Nephron progenitor cell (in vitro differentiated cells): ENCODE measurements at regions not wholly inside any gene's neighbourhood (a gene's known extent, or its start where the extent isn't known, plus 50 kb on each side); places are given as distances from the start of the nearest gene placed in this dataset.

Experiments
- DNase-seq: peaks from one replicate; pipeline ENCODE4 v3.0.0; 2021
- H3K27ac Mint-ChIP-seq: 2 replicates; pipeline ENCODE4 v1.8.0; 2021; ENCODE audit warnings: mild to moderate bottlenecking, moderate library complexity, mixed read lengths
- H3K27me3 Mint-ChIP-seq: 2 replicates; pipeline ENCODE4 v1.8.0; 2021; ENCODE audit warnings: mild to moderate bottlenecking, low read depth, mixed read lengths; ENCODE audit not compliant: poor library complexity
- H3K36me3 Mint-ChIP-seq: 2 replicates; pipeline ENCODE4 v1.8.0; 2021; ENCODE audit warnings: low read depth, mixed read lengths
- H3K4me1 Mint-ChIP-seq: 2 replicates; pipeline ENCODE4 v1.8.0; 2021; ENCODE audit warnings: mixed read lengths
- H3K4me3 Mint-ChIP-seq: 2 replicates; pipeline ENCODE4 v1.8.0; 2021; ENCODE audit warnings: mild to moderate bottlenecking, moderate library complexity, mixed read lengths
- H3K9me3 Mint-ChIP-seq: 2 replicates; pipeline ENCODE4 v1.8.0; 2021; ENCODE audit warnings: mild to moderate bottlenecking, moderate library complexity, mixed read lengths
- TF ChIP-seq, protein P1 (sequence below): fragments of 200-600 bp; sonication (generic); IDR thresholded peaks from 2 replicates; pipeline ENCODE4 v1.5.0; 2021; ENCODE audit warnings: antibody characterized with exemption

- no peaks in the 10 kb centered on the region for H3K4me1 Mint-ChIP-seq
- H3K27me3 Mint-ChIP-seq, result no peaks in the 10 kb centered on the region
- no peaks in the 10 kb centered on the region for H3K9me3 Mint-ChIP-seq
- no peak for DNase-seq
- no peaks in the 10 kb centered on the region for H3K36me3 Mint-ChIP-seq
- TF ChIP-seq, protein P1, sequence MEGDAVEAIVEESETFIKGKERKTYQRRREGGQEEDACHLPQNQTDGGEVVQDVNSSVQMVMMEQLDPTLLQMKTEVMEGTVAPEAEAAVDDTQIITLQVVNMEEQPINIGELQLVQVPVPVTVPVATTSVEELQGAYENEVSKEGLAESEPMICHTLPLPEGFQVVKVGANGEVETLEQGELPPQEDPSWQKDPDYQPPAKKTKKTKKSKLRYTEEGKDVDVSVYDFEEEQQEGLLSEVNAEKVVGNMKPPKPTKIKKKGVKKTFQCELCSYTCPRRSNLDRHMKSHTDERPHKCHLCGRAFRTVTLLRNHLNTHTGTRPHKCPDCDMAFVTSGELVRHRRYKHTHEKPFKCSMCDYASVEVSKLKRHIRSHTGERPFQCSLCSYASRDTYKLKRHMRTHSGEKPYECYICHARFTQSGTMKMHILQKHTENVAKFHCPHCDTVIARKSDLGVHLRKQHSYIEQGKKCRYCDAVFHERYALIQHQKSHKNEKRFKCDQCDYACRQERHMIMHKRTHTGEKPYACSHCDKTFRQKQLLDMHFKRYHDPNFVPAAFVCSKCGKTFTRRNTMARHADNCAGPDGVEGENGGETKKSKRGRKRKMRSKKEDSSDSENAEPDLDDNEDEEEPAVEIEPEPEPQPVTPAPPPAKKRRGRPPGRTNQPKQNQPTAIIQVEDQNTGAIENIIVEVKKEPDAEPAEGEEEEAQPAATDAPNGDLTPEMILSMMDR, result no peak
- H3K27ac Mint-ChIP-seq, result no peak overlapping the region
- H3K4me3 Mint-ChIP-seq, result no peak overlapping the region
These were observed 1275.6 kb upstream of the CDH9 start for GRCh38 chr5:28313953-28314352.

GRCh38 chr5:28313321-28313951 is 1275.0 kb upstream of the CDH9 start:
- no peak overlapping the region for H3K4me3 Mint-ChIP-seq
- no peaks in the 10 kb centered on the region for H3K36me3 Mint-ChIP-seq
- H3K27ac Mint-ChIP-seq, result no peak overlapping the region
- no peaks in the 10 kb centered on the region for H3K27me3 Mint-ChIP-seq
- no peaks in the 10 kb centered on the region for H3K4me1 Mint-ChIP-seq
- H3K9me3 Mint-ChIP-seq, result no peaks in the 10 kb centered on the region
- DNase-seq, result no peak
- TF ChIP-seq, protein P1, result no peak

- DNase-seq, result peak; percentile 3
- H3K9me3 Mint-ChIP-seq, result no peaks in the 10 kb centered on the region
- TF ChIP-seq, protein P1, result no peak
- H3K27me3 Mint-ChIP-seq, result no peaks in the 10 kb centered on the region
- no peaks in the 10 kb centered on the region for H3K36me3 Mint-ChIP-seq
- no peak overlapping the region for H3K27ac Mint-ChIP-seq
- no peaks in the 10 kb centered on the region for H3K4me1 Mint-ChIP-seq
- no peak overlapping the region for H3K4me3 Mint-ChIP-seq
These were observed 1272.3 kb upstream of the CDH9 start for GRCh38 chr5:28310696-28311095.

- Mint-ChIP-seq H3K4me1 (no peaks in the 10 kb centered on the region), H3K4me3 (no peak overlapping the region), H3K9me3 (peaks cover 10% of the 10 kb centered on the region), H3K27me3 (no peaks in the 10 kb centered on the region), H3K36me3 (no peaks in the 10 kb centered on the region), H3K27ac (no peak overlapping the region)
- TF ChIP-seq, protein P1, result no peak
- no peak for DNase-seq
These were observed 1267.5 kb upstream of the CDH9 start for GRCh38 chr5:28305891-28306290.

- Mint-ChIP-seq H3K27me3 (no peaks in the 10 kb centered on the region), H3K27ac (no peak overlapping the region), H3K36me3 (no peaks in the 10 kb centered on the region), H3K9me3 (peaks cover 13% of the 10 kb centered on the region), H3K4me3 (no peak overlapping the region), H3K4me1 (no peaks in the 10 kb centered on the region)
- DNase-seq, result no peak
- TF ChIP-seq, protein P1, result no peak
These were observed 1263.3 kb upstream of the CDH9 start for GRCh38 chr5:28301712-28302111.
